GM11168 (cell line): ENCODE measurements at regions not wholly inside any gene's neighbourhood (a gene's known extent, or its start where the extent isn't known, plus 50 kb on each side); places are given as distances from the start of the nearest gene placed in this dataset.
"Not testable (repeated sequence)": the region's sequence is repeated elsewhere in the genome, so short reads cannot be mapped to it uniquely, and the experiment has no call there.

Experiments
- in situ Hi-C: fragments of 300-500 bp; cut with MboI; formaldehyde crosslinking; loops from one replicate; pipeline ENCODE4 v1.12.0; 2022; ENCODE audit warnings: low sequenced_read_pairs; ENCODE audit not compliant: unreplicated experiment

GRCh38 chr10:91000985-91001384 is 80.1 kb upstream of the ANKRD1 start:
- in situ Hi-C loops = no loop called here

GRCh38 chr10:91002656-91003055 is 81.8 kb upstream of the ANKRD1 start:
- in situ Hi-C loops = no loop called here

GRCh38 chr10:91003379-91003778 is 82.5 kb upstream of the ANKRD1 start:
- in situ Hi-C loops = not testable (repeated sequence)

- in situ Hi-C loops = loop anchor here (5.0 kb wide), 1 partner anchor 242 kb away; no protein-coding TSS in a partner anchor
Measured at GRCh38 chr10:91005276-91005675, 84.4 kb upstream of the ANKRD1 start.

- in situ Hi-C loops = loop anchor here (5.0 kb wide), 1 partner anchor 241 kb away; no protein-coding TSS in a partner anchor
Measured at GRCh38 chr10:91006001-91006751, 85.3 kb upstream of the ANKRD1 start.

GRCh38 chr10:91006752-91007346 is 86.0 kb upstream of the ANKRD1 start:
- in situ Hi-C loops = loop anchor here (5.0 kb wide), 1 partner anchor 240 kb away; no protein-coding TSS in a partner anchor

- in situ Hi-C loops = loop anchor here (5.0 kb wide), 1 partner anchor 240 kb away; no protein-coding TSS in a partner anchor
Measured at GRCh38 chr10:91007655-91008054, 86.8 kb upstream of the ANKRD1 start.

GRCh38 chr10:91009121-91009520 is 88.2 kb upstream of the ANKRD1 start:
- in situ Hi-C loops = loop anchor here (5.0 kb wide), 1 partner anchor 238 kb away; no protein-coding TSS in a partner anchor

GRCh38 chr10:91010952-91011351 is 90.1 kb upstream of the ANKRD1 start:
- in situ Hi-C loops = no loop called here

- in situ Hi-C loops = no loop called here
Measured at GRCh38 chr10:91012502-91012901, 91.6 kb upstream of the ANKRD1 start.

GRCh38 chr10:91013985-91014384 is 93.1 kb upstream of the ANKRD1 start:
- in situ Hi-C loops = no loop called here

- in situ Hi-C loops = no loop called here
Measured at GRCh38 chr10:91017198-91017597, 96.3 kb upstream of the ANKRD1 start.

- in situ Hi-C loops = no loop called here
Measured at GRCh38 chr10:91021901-91022300, 101.0 kb upstream of the ANKRD1 start.

- in situ Hi-C loops = no loop called here
Measured at GRCh38 chr10:91022390-91022789, 101.5 kb upstream of the ANKRD1 start.

GRCh38 chr10:91022924-91023699 is 102.2 kb upstream of the ANKRD1 start:
- in situ Hi-C loops = no loop called here

- in situ Hi-C loops = no loop called here
Measured at GRCh38 chr10:91023700-91024398, 103.0 kb upstream of the ANKRD1 start.

- in situ Hi-C loops = no loop called here
Measured at GRCh38 chr10:91024541-91024940, 103.7 kb upstream of the ANKRD1 start.

- in situ Hi-C loops = no loop called here
Measured at GRCh38 chr10:91032611-91033206, 111.8 kb upstream of the ANKRD1 start.

GRCh38 chr10:91033324-91033950 is 112.5 kb upstream of the ANKRD1 start:
- in situ Hi-C loops = no loop called here
